SK-N-SH treated with all-trans-retinoic acid at 6 μM for 48 hours (cell line): ENCODE measurements at regions not wholly inside any gene's neighbourhood (a gene's known extent, or its start where the extent isn't known, plus 50 kb on each side); places are given as distances from the start of the nearest gene placed in this dataset.

Experiments used
- ATAC-seq: fragments of 200-7000 bp; cut with Tn5 transposase; 3 replicates; pipeline ENCODE4 v1.9.1; 2020; ENCODE audit warnings: mild to moderate bottlenecking, moderate library complexity
- ARNTL ChIP-seq: fragments of 450-650 bp; formaldehyde crosslinking; IDR thresholded peaks from 2 replicates; pipeline ENCODE4 v1.5.0; 2020; ENCODE audit warnings: low read depth, mild to moderate bottlenecking, moderate library complexity, borderline replicate concordance
- BACH2 ChIP-seq: fragments of 250-450 bp; sonication (Bioruptor Pico); IDR thresholded peaks from 2 replicates; pipeline ENCODE4 v1.9.0; 2021; ENCODE audit warnings: mild to moderate bottlenecking, borderline replicate concordance
- CREB5 ChIP-seq: fragments of 250-450 bp; sonication (Bioruptor Pico); IDR thresholded peaks from 2 replicates; pipeline ENCODE4 v1.5.1; 2020; ENCODE audit warnings: low read depth, mild to moderate bottlenecking, moderate library complexity
- CSDC2 ChIP-seq: fragments of 250-450 bp; sonication (Bioruptor Pico); IDR thresholded peaks from 2 replicates; pipeline ENCODE4 v1.5.0; 2020; ENCODE audit warnings: mild to moderate bottlenecking, moderate library complexity
- CSRNP3 ChIP-seq: fragments of 250-450 bp; sonication (Bioruptor Pico); IDR thresholded peaks from 2 replicates; pipeline ENCODE4 v1.5.1; 2021; ENCODE audit warnings: mild to moderate bottlenecking, moderate library complexity
- ESRRG ChIP-seq: fragments of 250-450 bp; sonication (Bioruptor Pico); IDR thresholded peaks from 2 replicates; pipeline ENCODE4 v1.6.1; 2021; ENCODE audit warnings: mild to moderate bottlenecking
- GLIS3 ChIP-seq: fragments of 250-450 bp; sonication (Bioruptor Pico); IDR thresholded peaks from 2 replicates; pipeline ENCODE4 v1.5.0; 2020; ENCODE audit warnings: mild to moderate bottlenecking, moderate library complexity
- ISL1 ChIP-seq: fragments of 250-450 bp; sonication (Bioruptor Pico); IDR thresholded peaks from 2 replicates; pipeline ENCODE4 v2.1.2; 2022; ENCODE audit warnings: mild to moderate bottlenecking, moderate library complexity
- OSR1 ChIP-seq: fragments of 250-450 bp; sonication (Bioruptor Pico); IDR thresholded peaks from 2 replicates; pipeline ENCODE4 v1.8.0; 2022; ENCODE audit warnings: moderate library complexity, mild to moderate bottlenecking, inconsistent platforms
- PATZ1 ChIP-seq: fragments of 250-450 bp; sonication (Bioruptor Pico); IDR thresholded peaks from 2 replicates; pipeline ENCODE4 v1.8.0; 2020; ENCODE audit warnings: mild to moderate bottlenecking, moderate library complexity, borderline replicate concordance
- POU6F1 ChIP-seq: fragments of 250-450 bp; sonication (Bioruptor Pico); IDR thresholded peaks from 2 replicates; pipeline ENCODE4 v1.8.0; 2021; ENCODE audit warnings: low read depth, mild to moderate bottlenecking, moderate library complexity, borderline replicate concordance
- PPARA ChIP-seq: fragments of 250-450 bp; sonication (Bioruptor Pico); IDR thresholded peaks from 2 replicates; pipeline ENCODE4 v1.5.0; 2020; ENCODE audit warnings: mild to moderate bottlenecking, borderline replicate concordance
- RARB ChIP-seq: fragments of 250-450 bp; sonication (Bioruptor Pico); IDR thresholded peaks from 2 replicates; pipeline ENCODE4 v1.8.0; 2021; ENCODE audit warnings: mild to moderate bottlenecking, moderate library complexity
- SNAI2 ChIP-seq: fragments of 250-450 bp; sonication (Bioruptor Pico); IDR thresholded peaks from 2 replicates; pipeline ENCODE4 v1.5.0; 2020; ENCODE audit warnings: mild to moderate bottlenecking, moderate library complexity
- TCF4 ChIP-seq: fragments of 250-450 bp; sonication (Bioruptor Pico); IDR thresholded peaks from 2 replicates; pipeline ENCODE4 v1.8.0; 2021; ENCODE audit warnings: mild to moderate bottlenecking, moderate library complexity, borderline replicate concordance
- TOX ChIP-seq: fragments of 250-450 bp; sonication (Bioruptor Pico); IDR thresholded peaks from 2 replicates; pipeline ENCODE4 v1.8.0; 2021; ENCODE audit warnings: mild to moderate bottlenecking, moderate library complexity, borderline replicate concordance
- TSHZ2 ChIP-seq: fragments of 250-450 bp; sonication (Bioruptor Pico); IDR thresholded peaks from 2 replicates; pipeline ENCODE4 v1.5.0; 2020; ENCODE audit warnings: mild to moderate bottlenecking, moderate library complexity
- ZC3H10 ChIP-seq: fragments of 250-450 bp; sonication (Bioruptor Pico); IDR thresholded peaks from 2 replicates; pipeline ENCODE4 v1.5.1; 2021; ENCODE audit warnings: mild to moderate bottlenecking, moderate library complexity
- ZFP3 ChIP-seq: fragments of 250-450 bp; sonication (Bioruptor Pico); IDR thresholded peaks from 2 replicates; pipeline ENCODE4 v1.5.0; 2020; ENCODE audit warnings: mild to moderate bottlenecking, moderate library complexity
- ZFP30 ChIP-seq: fragments of 450-650 bp; formaldehyde crosslinking; IDR thresholded peaks from 2 replicates; pipeline ENCODE4 v1.5.0; 2022; ENCODE audit warnings: mild to moderate bottlenecking, moderate library complexity
- ZNF565 ChIP-seq: fragments of 450-650 bp; formaldehyde crosslinking; conservative IDR thresholded peaks from 2 replicates; pipeline ENCODE4 v1.5.0; 2020; ENCODE audit warnings: low read depth, mild to moderate bottlenecking, moderate library complexity
- ZNF70 ChIP-seq: fragments of 450-650 bp; formaldehyde crosslinking; IDR thresholded peaks from 2 replicates; pipeline ENCODE4 v1.5.0; 2020; ENCODE audit warnings: mild to moderate bottlenecking, moderate library complexity
- ZNF8 ChIP-seq: fragments of 450-650 bp; formaldehyde crosslinking; IDR thresholded peaks from 2 replicates; pipeline ENCODE4 v1.5.0; 2020; ENCODE audit warnings: mild to moderate bottlenecking, moderate library complexity

- TF ChIP-seq ISL1 (CRISPR knock-in tag) (0 out of 2 replicates have a peak, but pooled peaks have one; percentile 16), ESRRG (no peak), RARB (CRISPR knock-in tag) (no peak), ZNF565 (CRISPR knock-in tag) (no peak), SNAI2 (CRISPR knock-in tag) (no peak), GLIS3 (no peak)
- no peak; the same call in 2 of the 3 replicates for ATAC-seq
Observed at GRCh38 chr3:7977245-7978086, 524.2 kb upstream of the LMCD1 start.

- ATAC-seq: no peak; the same call in 2 of the 3 replicates
- TF ChIP-seq RARB (CRISPR knock-in tag) (no peak), TCF4 (no peak), ISL1 (CRISPR knock-in tag) (no peak), GLIS3 (no peak), ZNF70 (CRISPR knock-in tag) (no peak), ARNTL (CRISPR knock-in tag) (no peak), ZNF565 (CRISPR knock-in tag) (no peak), BACH2 (CRISPR knock-in tag) (no peak), CREB5 (CRISPR knock-in tag) (no peak), CSDC2 (CRISPR knock-in tag) (no peak), ZC3H10 (CRISPR knock-in tag) (no peak), ESRRG (no peak), ZNF8 (CRISPR knock-in tag) (no peak)
Observed at GRCh38 chr3:7978087-7978422, 523.6 kb upstream of the LMCD1 start.

- ATAC-seq: no peak
- TF ChIP-seq CSRNP3 (no peak), SNAI2 (CRISPR knock-in tag) (no peak), ESRRG (no peak), BACH2 (CRISPR knock-in tag) (no peak), ZNF70 (CRISPR knock-in tag) (no peak), ARNTL (CRISPR knock-in tag) (no peak), ZFP3 (no peak), CREB5 (CRISPR knock-in tag) (no peak), RARB (CRISPR knock-in tag) (no peak), PPARA (CRISPR knock-in tag) (no peak), ZNF8 (CRISPR knock-in tag) (no peak), TSHZ2 (CRISPR knock-in tag) (no peak), POU6F1 (no peak), PATZ1 (no peak), ISL1 (CRISPR knock-in tag) (no peak), TCF4 (no peak), OSR1 (no peak), ZFP30 (CRISPR knock-in tag) (no peak), TOX (CRISPR knock-in tag) (no peak), ZNF565 (CRISPR knock-in tag) (no peak)
Observed at GRCh38 chr3:7982126-7982525, 519.5 kb upstream of the LMCD1 start.
